ENCODE measurements at regions not wholly inside any gene's neighbourhood (a gene's known extent, or its start where the extent isn't known, plus 50 kb on each side); places are given as distances from the start of the nearest gene placed in this dataset.
A peak's percentile ranks its signal among the peaks of the same experiment; 100 is the strongest.

GRCh38 chr18:57890266-57890665, 87.2 kb upstream of the ATP8B1 start:
- no TSS peak for BruUV-seq (replicated peaks)
- Mint-ChIP-seq H3K9me3 (ENCODE audit: unreplicated experiment) (no peaks in the 10 kb centered on the region), H3K27me3 (ENCODE audit: insufficient read depth, unreplicated experiment) (no peaks in the 10 kb centered on the region), H3K4me1 (ENCODE audit: insufficient read depth, unreplicated experiment) (no peaks in the 10 kb centered on the region), H3K27ac (ENCODE audit: low read depth, unreplicated experiment) (no peak overlapping the region), H3K36me3 (ENCODE audit: insufficient read depth, unreplicated experiment) (no peaks in the 10 kb centered on the region), H3K4me3 (ENCODE audit: unreplicated experiment) (no peak overlapping the region)
- DNase-seq (ENCODE audit: unreplicated experiment) = no peak
- TF ChIP-seq CTCF (IDR thresholded peaks at IDR 0.05; ENCODE audit: unreplicated experiment) = no peak
- intact Hi-C loops (cut with micrococcal nuclease) = no loop called here
- ChIA-PET CTCF (interaction anchor here (1.1 to 3.0 kb wide), 3 partner anchors 9 to 153 kb away, joined by 3 to 18 read pairs (median 6); no protein-coding TSS in a partner anchor), POLR2A (interaction anchor here (0.7 kb wide), 1 partner anchor 270 kb away, joined by 3 read pairs; no protein-coding TSS in a partner anchor)

GRCh38 chr18:57889841-57890240, 86.7 kb upstream of the ATP8B1 start:
- no peaks in the 10 kb centered on the region for H3K4me1 Mint-ChIP-seq (ENCODE audit: insufficient read depth, unreplicated experiment)
- TF ChIP-seq CTCF (IDR thresholded peaks at IDR 0.05; ENCODE audit: unreplicated experiment) = no peak
- intact Hi-C loops (cut with micrococcal nuclease) = no loop called here
- H3K4me3 Mint-ChIP-seq (ENCODE audit: unreplicated experiment) = no peak overlapping the region
- ChIA-PET POLR2A (no interaction called here), CTCF (interaction anchor here (1.1 to 3.0 kb wide), 3 partner anchors 8 to 153 kb away, joined by 3 to 18 read pairs (median 6); no protein-coding TSS in a partner anchor)
- no peaks in the 10 kb centered on the region for H3K36me3 Mint-ChIP-seq (ENCODE audit: insufficient read depth, unreplicated experiment)
- H3K27ac Mint-ChIP-seq (ENCODE audit: low read depth, unreplicated experiment) = no peak overlapping the region
- H3K9me3 Mint-ChIP-seq (ENCODE audit: unreplicated experiment) = no peaks in the 10 kb centered on the region
- H3K27me3 Mint-ChIP-seq (ENCODE audit: insufficient read depth, unreplicated experiment) = no peaks in the 10 kb centered on the region
- no TSS peak for BruUV-seq (replicated peaks)
- DNase-seq (ENCODE audit: unreplicated experiment) = no peak

GRCh38 chr18:57887543-57888383, 84.6 kb upstream of the ATP8B1 start:
- CTCF ChIA-PET = no interaction called here
- H3K27ac Mint-ChIP-seq (ENCODE audit: low read depth, unreplicated experiment) = no peak overlapping the region
- H3K9me3 Mint-ChIP-seq (ENCODE audit: unreplicated experiment) = no peaks in the 10 kb centered on the region
- no TSS peak for BruUV-seq (replicated peaks)
- H3K36me3 Mint-ChIP-seq (ENCODE audit: insufficient read depth, unreplicated experiment) = no peaks in the 10 kb centered on the region
- no peak for TF ChIP-seq CTCF (IDR thresholded peaks at IDR 0.05; ENCODE audit: unreplicated experiment)
- intact Hi-C loops (cut with micrococcal nuclease) = no loop called here
- POLR2A ChIA-PET = interaction anchor here (0.7 kb wide), 2 partner anchors 10 to 16 kb away, joined by 3 read pairs; no protein-coding TSS in a partner anchor
- no peak for DNase-seq (ENCODE audit: unreplicated experiment)
- H3K4me3 Mint-ChIP-seq (ENCODE audit: unreplicated experiment) = no peak overlapping the region
- H3K27me3 Mint-ChIP-seq (ENCODE audit: insufficient read depth, unreplicated experiment) = no peaks in the 10 kb centered on the region
- no peaks in the 10 kb centered on the region for H3K4me1 Mint-ChIP-seq (ENCODE audit: insufficient read depth, unreplicated experiment)

GRCh38 chr18:57885931-57886330, 82.8 kb upstream of the ATP8B1 start:
- ChIA-PET POLR2A (interaction anchor here (0.6 to 1.4 kb wide), 8 partner anchors 12 to 226 kb away, joined by 3 to 4 read pairs (median 3); no protein-coding TSS in a partner anchor), CTCF (interaction anchor here (0.6 to 1.5 kb wide), 9 partner anchors 12 to 297 kb away, joined by 3 to 7 read pairs (median 3); no protein-coding TSS in a partner anchor)
- BruUV-seq (replicated peaks) = no TSS peak
- no peak for TF ChIP-seq CTCF (IDR thresholded peaks at IDR 0.05; ENCODE audit: unreplicated experiment)
- Mint-ChIP-seq H3K27ac (ENCODE audit: low read depth, unreplicated experiment) (no peak overlapping the region), H3K36me3 (ENCODE audit: insufficient read depth, unreplicated experiment) (no peaks in the 10 kb centered on the region), H3K27me3 (ENCODE audit: insufficient read depth, unreplicated experiment) (no peaks in the 10 kb centered on the region), H3K9me3 (ENCODE audit: unreplicated experiment) (no peaks in the 10 kb centered on the region), H3K4me1 (ENCODE audit: insufficient read depth, unreplicated experiment) (peaks cover 5% of the 10 kb centered on the region), H3K4me3 (ENCODE audit: unreplicated experiment) (no peak overlapping the region)
- DNase-seq (ENCODE audit: unreplicated experiment) = peak; percentile 67
- intact Hi-C loops (cut with micrococcal nuclease) = no loop called here

Data from MCF 10A (cell line).